H4 (cell line): ENCODE measurements at regions not wholly inside any gene's neighbourhood (a gene's known extent, or its start where the extent isn't known, plus 50 kb on each side); places are given as distances from the start of the nearest gene placed in this dataset.
"Not testable (repeated sequence)": the region's sequence is repeated elsewhere in the genome, so short reads cannot be mapped to it uniquely, and the experiment has no call there.

Experiments used
- DNase-seq: peaks from one replicate; pipeline ENCODE4 v3.0.0-alpha.2; 2015; ENCODE audit warnings: low spot score

GRCh38 chr3:94331831-94332230 lies 269.0 kb downstream of the NSUN3 start:
- no peak for DNase-seq

DNA sequence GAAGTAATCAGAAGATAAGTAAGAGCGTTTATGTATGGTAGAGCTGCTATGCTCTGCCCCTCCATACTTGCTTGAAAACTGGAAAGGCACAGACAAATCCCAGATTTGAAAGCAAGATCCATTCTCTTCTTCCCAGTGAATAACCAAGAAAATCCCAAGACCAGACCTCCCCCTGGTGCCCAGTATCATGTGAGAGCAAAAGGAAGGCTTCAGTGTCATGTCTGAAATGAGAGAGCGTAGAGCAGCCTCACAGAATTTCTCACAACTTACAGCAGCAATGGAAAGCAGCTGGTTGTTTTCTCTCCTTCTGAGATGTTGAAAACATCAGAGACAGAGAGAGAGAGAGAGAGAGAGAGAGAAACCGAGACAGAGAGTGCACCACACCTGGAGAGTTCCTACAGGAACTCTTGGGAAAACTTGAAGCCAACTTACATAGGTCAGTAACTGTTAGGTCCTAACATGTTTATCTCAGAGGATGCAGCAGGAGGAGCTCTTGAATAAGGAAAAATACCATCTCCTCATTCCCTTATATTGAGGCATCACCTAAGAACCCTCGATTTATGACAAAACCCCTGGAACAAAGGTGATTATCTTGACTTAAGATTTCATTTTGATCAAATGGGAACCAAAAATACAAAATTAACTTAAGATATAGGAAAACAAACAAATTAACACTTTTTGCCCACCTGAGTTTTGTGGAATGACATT lies 273.3 kb downstream of the NSUN3 start:
- DNase-seq: peak; percentile 58

GRCh38 chr3:94345101-94345500 lies 282.2 kb downstream of the NSUN3 start:
- no peak for DNase-seq

GRCh38 chr3:94349310-94349878 lies 286.5 kb downstream of the NSUN3 start:
- no peak for DNase-seq

DNA sequence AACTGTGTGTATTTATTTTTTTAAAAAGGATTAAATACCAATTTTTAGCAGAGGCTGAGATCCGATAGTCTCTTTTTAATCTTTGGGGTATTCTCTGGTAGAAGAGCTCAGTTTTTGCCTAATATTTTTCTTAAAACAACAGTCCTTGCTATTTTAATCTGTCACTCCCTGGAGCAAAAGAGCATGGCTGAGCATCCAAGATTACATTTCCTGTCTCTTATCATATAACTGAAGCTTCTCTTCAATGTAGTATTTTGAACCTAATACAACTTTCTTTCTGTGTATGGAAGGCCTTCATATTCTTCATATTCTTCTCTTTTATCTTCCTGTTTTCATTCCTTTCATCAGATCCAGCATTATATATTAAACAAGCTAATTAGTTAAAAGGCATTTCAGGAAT lies 293.7 kb downstream of the NSUN3 start:
- no peak for DNase-seq

GRCh38 chr3:94359996-94360395 lies 297.1 kb downstream of the NSUN3 start:
- no peak for DNase-seq

- DNase-seq: peak; percentile 21
Observed at GRCh38 chr3:94360987-94361386, 298.1 kb downstream of the NSUN3 start.

DNA sequence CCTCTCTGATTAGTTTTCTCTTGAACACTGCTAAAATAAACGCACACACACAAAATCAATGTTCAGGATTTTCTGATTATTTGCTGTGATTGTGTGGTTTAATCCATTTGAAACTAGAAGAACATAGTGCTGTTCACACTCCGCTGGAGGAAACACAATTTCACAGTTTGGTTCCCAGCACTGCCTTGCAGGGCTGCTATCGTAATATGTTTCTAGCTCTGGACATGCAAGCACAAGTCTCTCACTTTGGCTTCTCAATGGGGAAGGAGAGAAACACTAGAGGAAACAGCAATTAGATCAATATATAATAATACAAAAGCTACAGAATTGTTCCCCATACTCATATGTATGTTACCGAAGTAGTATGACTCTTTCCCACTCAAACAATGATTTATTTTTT lies 299.5 kb downstream of the NSUN3 start:
- no peak for DNase-seq

- DNase-seq: no peak
Observed at GRCh38 chr3:94365006-94365405, 302.1 kb downstream of the NSUN3 start.

- DNase-seq: no peak
Observed at GRCh38 chr3:94372026-94372425, 309.2 kb downstream of the NSUN3 start.

GRCh38 chr3:94373456-94373855 lies 310.6 kb downstream of the NSUN3 start:
- no peak for DNase-seq

- no peak for DNase-seq
Observed at GRCh38 chr3:94374439-94375161, 311.7 kb downstream of the NSUN3 start.

DNA sequence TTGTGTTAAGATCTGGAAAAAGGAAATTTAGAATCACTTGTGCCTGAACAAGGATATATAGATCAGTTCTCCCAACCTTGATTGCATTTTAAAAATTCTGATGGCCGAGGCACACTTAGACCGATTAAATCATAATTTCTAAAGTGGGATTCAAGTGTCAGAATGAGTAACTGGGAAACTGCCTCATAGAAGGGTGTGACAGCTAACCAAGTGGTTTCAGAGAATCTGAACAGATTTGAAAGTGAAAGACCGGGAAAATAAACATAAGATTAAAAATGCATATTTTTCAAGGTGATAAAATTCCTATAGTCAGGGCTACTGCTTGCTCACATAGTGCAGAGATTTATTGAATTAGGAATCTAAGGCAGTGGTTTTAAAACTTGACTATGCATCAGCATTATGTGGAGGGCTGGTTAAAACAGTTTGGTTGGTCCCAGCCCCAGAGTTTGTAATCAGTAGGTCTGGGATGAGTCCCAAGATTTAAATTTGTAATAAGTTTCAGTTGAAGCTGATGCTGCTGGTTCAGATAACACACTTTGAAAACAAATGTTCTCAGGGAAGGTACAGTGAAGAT lies 314.3 kb downstream of the NSUN3 start:
- not testable (repeated sequence) for DNase-seq

- DNase-seq: not testable (repeated sequence)
Observed at GRCh38 chr3:94377863-94378262, 315.0 kb downstream of the NSUN3 start.

- no peak for DNase-seq
Observed at GRCh38 chr3:94378322-94378721, 315.5 kb downstream of the NSUN3 start.

DNA sequence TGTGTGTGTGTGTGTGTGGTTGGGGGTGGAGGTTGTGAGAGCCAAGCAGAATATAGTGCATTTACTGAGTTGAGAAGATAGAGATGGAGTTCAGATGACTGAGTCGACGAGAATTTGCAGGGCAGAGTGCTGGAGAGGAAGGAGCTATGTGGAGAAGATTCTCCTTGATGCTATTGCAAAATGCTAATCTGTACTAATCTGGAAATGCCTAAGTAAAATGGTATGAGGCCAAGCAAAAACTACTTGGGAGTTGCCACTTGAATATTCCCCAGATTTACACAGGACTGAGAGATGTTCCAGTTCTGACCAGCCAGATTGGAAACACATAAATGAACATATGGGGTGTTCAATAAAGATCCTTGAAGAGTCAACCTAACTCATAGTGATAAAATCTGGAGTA lies 316.4 kb downstream of the NSUN3 start:
- DNase-seq: no peak

GRCh38 chr3:94394885-94395284 lies 332.0 kb downstream of the NSUN3 start:
- DNase-seq: no peak

GRCh38 chr3:94395851-94396250 lies 333.0 kb downstream of the NSUN3 start:
- no peak for DNase-seq

DNA sequence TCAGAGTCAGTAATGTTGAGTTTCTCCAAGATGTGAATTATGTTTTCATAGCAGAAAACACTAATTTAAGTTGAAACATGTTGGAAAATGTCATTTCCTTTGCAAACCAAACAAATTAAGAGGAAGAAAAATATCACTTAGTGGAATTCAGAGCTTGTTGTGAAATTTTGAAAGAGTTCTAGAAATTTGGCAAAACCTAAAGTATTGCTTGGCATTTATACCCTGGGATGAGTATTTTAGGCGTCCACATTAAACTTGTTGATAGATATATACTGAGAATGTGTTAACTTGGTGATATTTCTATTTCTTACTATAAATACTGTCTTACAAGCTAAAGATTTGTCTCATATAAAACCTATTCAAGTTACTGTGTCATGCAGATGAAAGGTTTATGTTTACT lies 335.2 kb downstream of the NSUN3 start:
- no peak for DNase-seq

- no peak for DNase-seq
Observed at GRCh38 chr3:94401466-94401865, 338.6 kb downstream of the NSUN3 start.

- no peak for DNase-seq
Observed at GRCh38 chr3:94402126-94402525, 339.3 kb downstream of the NSUN3 start.

DNA sequence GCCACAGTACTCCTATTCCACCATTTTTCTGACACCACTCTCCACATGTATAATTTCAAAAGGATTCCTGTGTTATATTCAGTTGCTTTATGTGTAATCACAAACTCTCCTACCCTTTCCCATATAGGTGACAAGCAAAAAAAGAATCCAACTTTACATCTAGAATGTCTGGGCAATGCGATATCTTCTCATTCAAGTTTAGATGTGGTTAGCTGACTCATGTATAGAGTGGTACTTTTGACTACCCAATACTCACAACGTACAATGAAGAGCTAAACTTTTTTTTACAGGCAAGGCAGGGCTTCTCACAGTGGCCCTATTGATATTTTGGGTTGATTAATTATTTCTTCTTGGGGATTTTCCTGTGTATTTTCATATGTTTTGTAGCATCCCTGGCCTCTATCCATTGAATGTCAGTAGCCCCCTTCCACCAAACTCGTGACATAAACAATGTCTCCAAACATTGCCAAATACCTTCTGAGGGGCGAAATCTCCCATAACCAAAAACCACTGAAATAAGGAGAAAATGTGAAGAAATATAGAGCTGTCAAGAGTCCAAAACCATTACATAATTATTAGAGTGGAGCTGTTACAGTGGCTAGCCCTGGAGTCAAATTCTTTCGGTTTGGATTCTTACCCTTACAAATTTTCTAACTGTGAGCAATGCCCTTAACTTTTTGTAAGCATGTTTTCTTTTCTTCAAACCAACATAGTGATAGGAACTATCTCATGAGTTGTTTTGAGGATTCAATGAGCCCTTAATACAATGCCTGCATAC lies 342.6 kb downstream of the NSUN3 start:
- peak; percentile 58 for DNase-seq
